GM13977 (cell line): ENCODE measurements at regions not wholly inside any gene's neighbourhood (a gene's known extent, or its start where the extent isn't known, plus 50 kb on each side); places are given as distances from the start of the nearest gene placed in this dataset.

Source experiments
- DNase-seq: peaks from one replicate; pipeline ENCODE4 v3.0.0; 2012; ENCODE audit warnings: low spot score
- CTCF ChIP-seq: IDR thresholded peaks from 2 replicates; pipeline ENCODE4 v1.5.1; 2012; ENCODE audit warnings: mild to moderate bottlenecking, control low read depth; ENCODE audit not compliant: insufficient read depth; ENCODE audit errors: extremely low read depth, missing control alignments
- in situ Hi-C: fragments of 300-500 bp; cut with MboI; formaldehyde crosslinking; loops from one replicate; pipeline ENCODE4 v1.12.0; 2022; ENCODE audit warnings: low sequenced_read_pairs, low pct_unique_long_range_greater_than_20kb, mixed read lengths, inconsistent platforms; ENCODE audit not compliant: unreplicated experiment

- TF ChIP-seq CTCF: no peak
- in situ Hi-C loops: no loop called here
- DNase-seq: no peak
Observed at GRCh38 chr2:125721072-125721721, 934.8 kb upstream of the GYPC start.

GRCh38 chr2:125730921-125731320 is 925.0 kb upstream of the GYPC start:
- in situ Hi-C loops: no loop called here
- no peak for DNase-seq
- no peak for TF ChIP-seq CTCF

- DNase-seq: no peak
- no peak for TF ChIP-seq CTCF
- in situ Hi-C loops: no loop called here
Observed at GRCh38 chr2:125736306-125736705, 919.7 kb upstream of the GYPC start.

GRCh38 chr2:125745514-125745913 is 910.4 kb upstream of the GYPC start:
- in situ Hi-C loops: no loop called here
- peak; percentile 39 for TF ChIP-seq CTCF
- no peak for DNase-seq

- in situ Hi-C loops: no loop called here
- no peak for DNase-seq
- TF ChIP-seq CTCF: no peak
Observed at GRCh38 chr2:125746321-125747164, 909.4 kb upstream of the GYPC start.

GRCh38 chr2:125747165-125747425 is 908.9 kb upstream of the GYPC start:
- in situ Hi-C loops: no loop called here
- DNase-seq: no peak
- no peak for TF ChIP-seq CTCF
